CD4-positive, alpha-beta T cell treated with Interleukin-2 at 100 ng/mL for 4 hours (primary cell): ENCODE measurements at regions not wholly inside any gene's neighbourhood (a gene's known extent, or its start where the extent isn't known, plus 50 kb on each side); places are given as distances from the start of the nearest gene placed in this dataset.
"Not testable (repeated sequence)": the region's sequence is repeated elsewhere in the genome, so short reads cannot be mapped to it uniquely, and the experiment has no call there.

Source experiments
- DNase-seq: peaks from one replicate; pipeline ENCODE4 v3.0.0-alpha.2; 2020; ENCODE audit warnings: low spot score

DNA sequence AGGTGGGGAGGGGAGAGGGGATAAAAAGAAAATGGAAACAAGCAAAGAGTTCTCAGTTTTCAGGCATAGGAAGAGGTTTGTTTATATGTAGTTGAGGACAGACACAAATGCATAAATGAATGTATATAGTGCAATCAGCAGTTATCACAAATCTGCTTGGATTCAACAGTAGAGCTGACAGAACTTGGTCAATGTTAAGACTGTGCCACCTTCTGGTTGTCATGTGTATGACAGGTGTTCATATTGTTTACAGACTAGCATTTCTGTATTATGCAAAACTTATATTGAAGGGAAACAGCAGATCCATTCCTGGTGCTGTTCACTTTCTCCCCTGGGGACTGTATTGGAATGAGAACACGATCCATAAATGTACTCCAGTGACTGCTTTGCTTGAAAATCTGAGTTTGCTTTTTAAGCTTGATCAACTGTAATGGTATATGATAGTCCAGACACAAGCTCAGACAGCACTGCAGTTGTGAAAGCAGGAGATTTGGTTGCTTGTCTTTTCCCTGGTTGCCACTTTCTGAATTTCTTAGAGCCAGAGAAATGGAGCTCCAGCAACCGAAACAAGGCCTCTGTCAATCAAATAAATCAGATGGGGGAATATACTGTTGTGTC lies 319.5 kb upstream of the OBI1 start:
- peak; percentile 55 for DNase-seq

DNA sequence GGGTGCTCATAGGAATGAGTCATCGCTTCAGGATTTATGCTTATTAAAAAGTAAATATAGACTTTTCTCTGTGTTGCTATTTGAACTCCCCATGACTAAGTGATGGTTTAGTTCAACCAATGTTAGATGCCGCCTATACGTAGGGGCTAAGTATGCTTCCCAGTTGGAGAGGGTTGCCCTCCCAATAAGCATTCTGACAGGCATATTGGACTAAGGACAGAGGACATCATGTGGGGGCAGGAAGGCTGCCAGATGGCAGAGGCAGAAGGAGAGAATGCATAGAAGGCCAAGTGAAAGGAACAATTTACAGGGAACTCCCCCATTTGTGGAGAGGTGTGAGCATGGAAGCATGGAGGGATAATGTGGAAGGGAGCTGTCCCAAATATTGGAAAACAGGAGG lies 318.4 kb upstream of the OBI1 start:
- DNase-seq, result no peak

DNA sequence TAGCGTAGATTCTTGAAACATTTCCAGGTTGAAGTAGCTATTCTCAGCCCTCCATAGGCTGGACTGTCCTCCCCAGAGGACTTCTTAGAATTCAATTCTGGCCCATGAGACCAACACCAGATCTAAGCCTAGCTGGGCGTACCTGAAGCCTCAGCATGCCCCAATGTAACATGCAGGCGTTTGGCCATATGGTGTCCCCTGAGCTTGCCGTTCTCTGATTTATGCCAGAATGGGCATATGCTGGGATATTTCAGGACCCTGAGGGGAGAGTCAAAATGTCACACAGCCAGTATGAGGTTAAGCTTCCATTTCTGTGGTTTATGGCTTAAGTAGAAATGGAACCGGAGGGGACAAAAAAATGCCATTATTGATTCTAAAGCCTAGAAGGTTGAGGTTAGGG lies 317.7 kb upstream of the OBI1 start:
- no peak for DNase-seq

DNA sequence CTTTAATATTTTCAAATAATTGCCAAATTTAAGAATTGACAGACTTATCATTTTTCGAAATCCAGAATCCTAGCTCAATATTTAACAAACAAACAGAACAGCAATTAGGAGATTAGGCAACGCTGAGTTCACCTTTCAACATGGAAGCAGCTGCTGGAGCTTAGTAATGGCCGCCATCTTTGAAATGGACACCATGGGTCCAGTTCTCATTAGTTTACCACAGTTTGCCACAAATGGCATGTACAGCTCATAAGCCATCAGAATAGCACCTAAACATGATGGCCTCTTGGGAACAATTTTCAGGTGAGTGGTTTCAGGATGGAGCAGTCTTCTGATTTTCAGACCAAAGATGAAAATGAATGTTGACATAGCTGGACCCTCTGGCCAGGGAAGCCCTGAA lies 313.6 kb upstream of the OBI1 start:
- DNase-seq, result no peak

DNA sequence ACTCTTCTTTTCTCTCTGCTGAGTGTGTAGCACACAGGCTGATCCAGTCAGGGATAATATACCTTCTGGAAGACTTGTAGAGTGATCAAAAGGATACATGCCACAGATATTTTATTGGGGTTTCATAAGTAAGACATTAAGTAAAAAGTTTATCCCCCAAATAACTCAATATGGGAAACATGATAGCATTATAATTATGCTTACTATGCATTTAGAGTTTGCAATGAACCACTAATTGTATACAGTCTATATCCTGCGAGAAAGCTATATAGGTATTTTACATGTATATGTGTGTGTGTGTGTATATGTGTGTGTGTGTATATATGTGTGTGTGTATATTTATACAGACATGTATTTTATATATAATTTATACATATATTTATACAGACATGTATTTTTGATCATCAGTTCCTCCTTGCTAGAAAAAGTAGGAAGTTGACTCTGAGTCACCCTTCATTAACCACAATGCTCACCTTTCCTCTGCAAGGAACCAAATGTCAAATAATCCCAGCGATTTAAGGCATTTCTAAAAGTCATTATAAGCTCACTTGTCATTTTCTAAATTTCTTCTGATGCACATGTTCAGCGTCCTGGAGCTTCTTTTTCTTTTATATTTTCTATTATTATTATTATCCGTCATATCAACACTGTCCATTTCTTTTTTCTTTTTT lies 312.5 kb upstream of the OBI1 start:
- no peak for DNase-seq

DNA sequence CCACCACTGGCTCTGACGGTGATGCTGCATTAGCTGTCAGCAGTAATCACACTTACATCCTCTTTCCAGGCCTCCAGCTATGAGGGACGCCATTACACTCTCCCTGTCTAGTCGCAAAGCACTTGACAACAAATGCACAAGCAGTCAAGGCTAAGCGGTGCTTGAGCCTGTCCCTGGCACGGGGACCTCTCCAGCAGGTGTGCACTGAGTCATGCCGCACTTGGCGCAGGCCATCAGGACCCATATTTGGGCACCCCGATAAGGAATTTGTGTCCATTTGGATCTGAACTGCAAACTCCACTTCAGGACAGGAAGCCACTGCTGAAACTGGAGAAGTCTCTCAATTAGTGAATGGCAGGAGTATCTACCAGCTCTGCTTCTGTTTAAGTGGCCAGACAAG lies 301.9 kb upstream of the OBI1 start:
- DNase-seq, result no peak

DNA sequence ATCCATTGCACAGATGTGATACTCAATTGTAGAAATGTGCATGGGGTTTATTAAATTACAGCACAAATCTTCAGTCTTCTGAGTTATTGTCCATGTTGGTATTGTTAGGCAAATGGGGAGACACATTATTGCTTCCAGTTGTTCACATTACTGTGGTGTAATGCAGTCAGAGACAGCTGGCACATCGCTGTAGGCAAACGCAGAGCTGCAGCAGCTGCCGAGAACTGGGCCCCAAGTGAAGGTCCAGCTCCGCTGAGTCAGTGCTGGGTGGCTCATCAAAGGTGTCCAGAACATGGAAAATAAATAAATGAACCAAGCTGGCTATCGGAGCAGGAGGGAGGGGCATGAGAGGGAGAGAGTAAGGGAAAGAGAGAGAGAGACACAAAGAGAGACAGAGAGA lies 299.1 kb upstream of the OBI1 start:
- DNase-seq, result no peak

DNA sequence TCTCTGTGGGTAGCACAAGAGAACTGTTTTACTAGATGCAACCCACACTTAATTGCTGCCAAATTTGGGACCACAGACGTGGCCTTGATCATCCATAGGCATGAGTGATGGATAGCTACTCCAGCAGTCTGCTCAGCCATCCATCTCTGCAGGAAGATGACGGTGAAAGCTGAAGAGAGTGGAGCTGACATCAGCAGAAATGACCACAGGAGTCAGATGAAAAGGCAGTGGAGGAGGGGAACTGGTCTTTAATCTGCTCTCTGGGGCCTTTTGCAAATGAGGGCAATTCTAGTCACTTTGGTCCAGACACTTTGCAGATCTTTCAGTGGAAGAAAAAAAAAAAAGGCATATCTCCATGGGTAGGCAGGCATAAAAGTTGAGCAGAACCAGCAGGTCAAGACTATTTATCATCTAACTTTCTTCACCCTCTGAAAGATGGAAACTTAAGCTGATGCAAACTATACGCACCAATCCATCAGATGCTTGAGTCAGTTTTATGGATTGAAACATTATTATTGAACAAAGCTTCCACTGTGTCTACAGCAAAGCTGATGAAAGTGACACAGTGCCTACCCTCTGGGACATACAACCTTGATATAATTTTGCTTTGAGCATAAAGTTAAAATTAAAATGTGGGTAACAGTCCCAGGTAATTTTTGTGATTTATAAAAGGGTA lies 281.6 kb upstream of the OBI1 start:
- no peak for DNase-seq

DNA sequence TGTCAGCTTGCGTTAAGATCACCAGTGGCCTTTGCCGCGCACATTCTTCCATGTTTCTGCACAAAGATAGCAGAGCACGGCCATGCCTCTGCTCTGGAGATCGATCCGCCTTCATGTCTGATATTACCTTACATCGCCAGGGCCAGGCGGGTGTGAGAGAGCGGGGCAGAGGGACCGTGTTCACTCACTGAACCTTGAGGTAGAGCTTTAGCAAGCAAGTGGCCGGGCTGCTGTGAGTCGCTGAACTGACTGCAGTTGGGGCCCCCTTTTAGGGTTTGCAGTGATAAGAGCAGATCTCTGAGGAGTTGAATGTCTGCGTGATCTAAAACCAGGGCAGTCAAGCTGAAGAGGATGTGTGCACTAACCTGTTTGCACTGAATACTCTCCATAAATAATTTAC lies 275.4 kb upstream of the OBI1 start:
- DNase-seq, result no peak

DNA sequence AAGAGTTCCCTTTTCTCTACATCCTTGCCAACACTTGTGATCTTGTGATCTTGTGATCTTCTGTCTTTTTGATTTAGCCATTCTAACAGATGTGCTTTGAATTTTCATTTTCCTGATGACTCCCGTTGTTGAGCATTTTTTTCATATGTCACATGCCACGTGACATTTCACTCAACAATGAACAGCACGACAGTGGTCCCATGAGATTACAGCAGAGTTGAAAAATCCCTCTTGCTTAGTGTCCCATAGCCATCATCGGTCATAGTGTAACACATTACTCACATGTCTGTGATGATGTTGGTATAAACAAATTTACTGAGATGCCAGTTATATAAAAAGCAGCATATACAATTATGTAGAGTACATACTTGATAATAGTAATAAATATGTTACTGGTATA lies 256.1 kb upstream of the OBI1 start:
- DNase-seq, result no peak

DNA sequence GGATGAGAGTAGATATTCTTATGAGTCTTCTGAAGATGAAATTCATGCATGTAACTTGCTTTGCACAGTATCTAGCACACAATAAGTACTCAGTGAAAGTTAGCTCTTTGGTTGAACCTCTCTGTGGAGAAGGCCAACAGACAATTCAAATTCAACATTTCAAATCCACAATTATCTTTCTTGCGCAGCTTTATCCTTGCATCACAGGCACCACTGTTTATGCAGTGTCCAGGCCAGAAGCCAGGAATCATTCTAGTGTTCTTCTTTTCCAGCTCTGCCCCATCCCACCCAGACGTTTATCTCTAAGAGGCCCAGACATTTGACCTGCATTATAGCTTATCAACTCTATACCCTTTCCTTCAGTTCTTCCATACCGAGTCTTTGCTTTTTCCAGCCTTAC lies 254.7 kb upstream of the OBI1 start:
- DNase-seq, result no peak

DNA sequence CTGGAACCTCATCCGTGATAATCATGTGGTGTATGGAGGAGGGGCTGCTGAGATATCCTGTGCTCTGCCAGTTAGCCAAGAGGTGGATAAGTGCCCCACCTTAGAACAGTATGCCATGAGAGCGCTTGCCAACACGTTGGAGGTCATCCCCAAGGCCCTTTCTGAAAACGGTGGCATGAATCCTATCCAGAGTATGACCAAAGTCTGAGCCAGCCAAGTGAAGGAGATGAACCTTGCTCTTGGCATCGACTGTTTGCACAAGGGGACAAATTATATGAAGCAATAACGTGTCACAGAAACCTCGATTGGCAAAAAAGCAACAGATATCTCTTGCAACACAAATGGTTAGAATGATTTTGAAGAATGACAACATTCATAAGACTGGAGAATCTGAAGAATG lies 251.2 kb upstream of the OBI1 start:
- DNase-seq, result no peak

DNA sequence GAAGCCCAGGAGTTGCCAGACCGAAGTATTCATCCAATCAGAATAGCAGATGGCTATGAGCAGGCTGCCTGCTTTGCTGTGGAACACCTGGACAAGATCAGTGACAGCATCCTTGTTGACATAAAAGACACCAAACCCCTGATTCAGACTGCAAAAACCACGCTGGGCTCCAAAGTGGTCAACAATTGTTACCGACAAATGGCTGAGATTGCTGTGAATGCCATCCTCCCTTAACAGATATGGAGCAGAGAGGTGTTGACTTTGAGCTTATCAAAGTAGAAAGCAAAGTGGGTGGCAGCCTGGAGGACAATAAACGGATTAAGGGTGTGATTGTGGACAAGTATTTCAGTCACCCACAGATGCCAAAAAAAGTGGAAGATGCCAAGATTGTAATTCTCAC lies 250.3 kb upstream of the OBI1 start:
- DNase-seq, result no peak

DNA sequence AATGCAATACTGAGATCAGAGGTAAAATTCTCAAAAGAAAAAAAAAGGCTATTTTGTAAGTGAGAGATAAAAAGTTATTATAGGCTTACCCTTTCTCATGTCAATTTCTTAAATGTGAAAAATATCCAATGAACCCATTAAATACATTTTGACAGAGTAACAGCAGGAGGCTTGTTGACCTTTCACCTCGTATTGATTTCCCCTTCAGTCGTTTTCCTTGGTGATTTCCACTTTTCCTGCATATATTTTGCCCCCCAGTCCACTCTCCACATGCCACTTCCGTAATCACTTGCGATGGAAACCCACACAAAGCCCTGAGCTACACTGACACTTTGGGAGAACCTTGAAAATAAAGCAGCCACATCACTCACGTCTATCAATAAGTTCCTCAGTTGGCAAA lies 248.1 kb upstream of the OBI1 start:
- no peak for DNase-seq

DNA sequence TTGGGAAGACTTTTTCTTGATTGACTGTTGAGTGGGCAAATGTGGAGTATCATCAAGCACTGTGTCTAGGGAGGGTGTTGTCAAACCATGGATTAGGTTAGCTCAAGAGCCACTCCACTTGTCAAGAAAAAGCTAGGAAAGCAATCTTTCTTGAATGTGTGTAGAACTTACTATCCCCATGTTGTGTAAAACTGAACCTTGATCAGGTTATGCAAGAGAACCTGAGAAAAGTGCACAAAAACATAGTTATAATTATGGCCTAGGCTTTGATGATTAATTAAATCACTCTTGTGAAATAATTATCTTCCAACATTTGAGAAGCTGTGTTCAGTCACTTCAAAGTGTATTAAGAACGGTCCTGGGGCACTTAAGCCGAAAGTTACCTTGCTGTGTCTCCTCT lies 238.2 kb upstream of the OBI1 start:
- DNase-seq, result no peak

DNA sequence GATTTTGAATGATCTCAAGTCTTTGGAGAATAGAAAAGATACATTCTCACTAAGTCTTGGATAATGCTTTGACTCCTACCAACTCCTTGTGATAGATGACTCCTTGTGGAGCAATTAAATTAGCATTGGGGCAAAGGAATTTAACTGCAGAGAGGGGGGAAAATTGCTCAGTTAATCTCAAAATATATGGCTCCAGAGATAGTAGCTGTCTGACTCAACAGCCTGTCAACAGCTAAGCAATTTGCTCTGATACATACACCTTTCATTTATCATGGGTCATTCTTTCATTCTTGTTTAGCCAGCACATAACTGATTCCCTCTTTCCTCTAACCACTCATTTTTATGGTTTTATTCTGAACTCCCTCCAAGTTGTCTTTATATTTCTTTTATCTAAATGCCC lies 225.6 kb upstream of the OBI1 start:
- no peak for DNase-seq

DNA sequence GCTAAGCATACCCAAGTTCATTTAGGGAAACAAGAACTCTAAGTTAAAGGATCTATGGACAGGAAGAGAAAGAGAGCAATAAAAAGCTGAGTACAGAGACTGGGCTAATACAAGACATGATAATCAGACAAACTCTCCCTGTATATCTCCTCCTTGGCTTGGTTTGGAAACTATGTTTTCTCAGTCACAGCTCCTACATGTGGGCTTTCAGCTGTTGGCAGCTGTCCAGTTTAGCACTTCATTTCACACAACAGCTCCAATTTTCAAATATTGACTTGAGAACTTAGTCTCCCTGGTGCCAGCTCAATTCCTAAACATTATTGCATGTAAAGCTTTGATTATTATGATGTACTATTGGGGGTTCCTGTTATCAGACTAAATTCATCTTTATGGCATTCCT lies 222.8 kb upstream of the OBI1 start:
- DNase-seq, result no peak

DNA sequence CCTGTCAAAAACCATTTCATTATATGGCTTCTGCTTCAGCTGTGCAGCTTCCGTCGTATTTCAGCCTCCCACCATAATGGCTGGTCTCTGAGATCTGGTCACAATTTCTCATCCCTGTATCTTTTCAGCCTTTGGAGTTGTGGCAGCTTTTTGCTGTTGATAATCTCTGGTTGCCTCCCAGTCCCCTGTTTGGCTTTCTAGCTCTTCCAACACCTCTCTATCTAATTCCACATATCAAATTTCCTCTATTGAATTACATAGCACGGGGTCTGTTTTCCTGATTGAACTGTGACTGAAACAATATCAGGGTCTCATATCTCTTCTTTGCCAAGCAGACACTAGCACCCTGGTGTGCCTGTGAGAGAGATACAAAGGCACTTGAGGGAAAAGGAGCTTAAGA lies 222.1 kb upstream of the OBI1 start:
- DNase-seq, result no peak

DNA sequence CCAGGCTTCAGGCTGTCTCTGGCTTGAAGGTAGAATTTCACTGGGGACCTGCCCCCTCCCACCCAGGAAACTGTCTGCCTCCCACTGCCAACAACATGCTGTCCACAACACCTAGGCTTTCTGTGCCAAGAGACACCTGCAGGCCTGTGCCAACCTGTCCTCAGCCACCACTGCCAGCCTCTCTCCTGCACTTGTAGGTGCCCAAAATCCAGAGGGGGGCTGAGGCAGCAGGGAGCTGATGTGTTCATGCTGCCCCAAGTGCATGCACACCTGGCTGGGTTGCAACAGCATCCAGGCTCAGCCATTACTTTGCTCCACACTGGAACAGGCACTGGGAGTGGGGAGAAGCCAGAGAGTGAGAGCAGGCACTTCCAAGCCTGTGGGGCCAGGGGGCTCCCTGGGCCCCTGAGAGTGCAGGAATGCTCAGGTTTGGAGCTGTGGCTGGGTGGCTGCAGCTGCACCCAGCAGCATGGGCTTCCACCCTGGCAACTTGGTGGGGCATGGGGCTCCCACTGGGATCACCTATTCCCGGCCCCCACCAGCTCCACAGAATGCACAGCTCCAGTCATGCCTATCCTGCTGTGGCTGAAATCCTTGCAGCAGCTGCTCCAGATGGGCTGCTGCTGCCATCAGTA lies 218.1 kb upstream of the OBI1 start:
- no peak for DNase-seq

DNA sequence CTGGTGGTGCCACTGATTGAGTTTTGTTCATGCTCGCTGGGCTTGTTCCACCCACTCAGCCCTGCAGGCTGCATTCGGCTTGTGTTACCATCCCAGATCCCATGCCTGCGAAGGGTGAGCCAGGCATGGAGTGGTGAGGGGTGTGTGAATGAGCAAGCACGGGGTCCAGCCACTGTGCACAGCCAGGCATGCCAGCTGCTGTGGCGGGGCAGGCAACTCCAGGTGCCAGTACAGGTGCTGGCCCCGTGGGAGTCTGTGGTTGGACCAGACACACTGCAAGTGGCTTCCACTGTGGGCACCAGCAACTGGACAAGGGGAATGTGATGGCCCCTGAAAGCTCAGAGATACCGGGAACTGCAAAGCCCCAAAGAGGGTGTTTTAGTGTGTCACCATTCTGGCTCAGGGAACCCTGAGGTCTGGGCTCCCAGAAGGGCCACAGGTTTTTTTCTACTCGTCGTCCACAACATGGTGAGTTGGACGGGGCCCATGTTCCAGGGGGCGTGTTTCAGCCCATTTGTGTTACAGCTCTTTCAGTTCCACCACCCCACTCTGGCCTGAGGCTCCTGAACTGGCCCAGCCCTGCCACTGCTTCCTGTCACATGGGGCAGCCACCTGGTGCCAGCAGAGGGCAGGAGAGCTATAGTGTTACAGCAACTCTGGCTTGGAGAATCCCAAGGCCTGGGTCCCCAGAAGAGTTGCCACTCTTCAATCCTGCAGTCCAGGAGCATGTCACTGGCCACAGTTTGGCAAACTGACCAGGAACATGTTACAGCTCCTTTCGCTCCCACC lies 217.0 kb upstream of the OBI1 start:
- DNase-seq, result no peak

DNA sequence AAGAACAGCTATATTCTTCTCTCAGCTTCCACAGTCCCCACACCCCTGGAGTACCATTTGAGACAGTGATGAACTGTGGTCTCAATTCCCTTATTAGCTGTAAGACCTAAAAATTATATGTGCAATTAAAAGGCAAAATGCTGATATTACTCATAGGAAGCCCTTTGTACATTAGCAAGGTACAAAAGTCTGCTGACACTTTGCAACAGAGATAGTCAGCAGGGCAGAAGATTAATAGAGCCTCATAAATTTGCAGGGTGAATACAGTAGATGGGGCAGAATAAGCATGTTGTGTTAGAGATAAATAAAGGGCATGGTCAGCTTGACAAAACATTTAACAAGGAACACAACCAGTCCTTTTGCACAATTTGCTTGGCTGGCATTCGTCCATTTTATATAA lies 210.0 kb upstream of the OBI1 start:
- DNase-seq, result no peak

DNA sequence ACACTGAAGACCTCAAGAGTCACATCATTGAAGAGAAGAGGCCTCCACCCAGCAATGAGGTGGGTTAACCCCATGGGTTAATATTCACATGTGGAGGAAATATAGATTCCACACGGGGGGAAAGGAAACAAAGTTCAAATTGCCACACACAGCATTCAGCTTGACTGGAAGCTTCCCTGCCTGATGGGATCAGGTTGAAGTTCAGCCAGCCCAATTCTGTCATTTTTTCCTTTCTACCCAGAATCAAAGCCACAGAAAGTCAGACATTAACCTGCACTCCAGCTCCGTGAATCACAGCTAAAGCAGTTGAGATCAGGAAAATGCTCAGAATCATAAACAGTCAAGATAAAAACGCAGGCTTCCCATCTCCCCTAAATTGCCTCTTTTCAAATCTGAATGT lies 208.7 kb upstream of the OBI1 start:
- DNase-seq, result no peak

DNA sequence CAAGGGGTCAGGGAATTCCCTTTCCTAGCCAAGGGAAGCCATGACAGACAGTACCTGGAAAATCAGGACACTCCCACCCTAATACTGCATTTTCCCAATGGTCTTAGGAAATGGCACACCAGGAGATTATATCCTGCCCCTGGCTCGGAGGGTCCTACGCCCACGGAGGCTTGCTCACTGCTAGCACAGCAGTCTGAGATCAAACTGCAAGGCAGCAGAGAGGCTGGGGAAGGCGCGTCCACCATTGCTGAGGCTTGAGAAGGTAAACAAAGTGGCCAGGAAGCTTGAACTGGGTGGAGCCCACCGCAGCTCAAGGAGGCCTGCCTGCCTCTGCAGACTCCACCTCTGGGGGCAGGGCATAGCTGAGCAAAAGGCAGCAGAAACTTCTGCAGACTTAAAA lies 207.1 kb upstream of the OBI1 start:
- DNase-seq, result not testable (repeated sequence)
